HUDEP-2 (cell line): ENCODE measurements at regions not wholly inside any gene's neighbourhood (a gene's known extent, or its start where the extent isn't known, plus 50 kb on each side); places are given as distances from the start of the nearest gene placed in this dataset.
A peak's percentile ranks its signal among the peaks of the same experiment; 100 is the strongest.

Experiments
- DNase-seq, 76 experiments: peaks; one replicate each; lab custom pipeline; 2025; ENCODE audit not compliant: unreplicated experiment in 76 of 76; lab: John Stamatoyannopoulos, UW

DNA sequence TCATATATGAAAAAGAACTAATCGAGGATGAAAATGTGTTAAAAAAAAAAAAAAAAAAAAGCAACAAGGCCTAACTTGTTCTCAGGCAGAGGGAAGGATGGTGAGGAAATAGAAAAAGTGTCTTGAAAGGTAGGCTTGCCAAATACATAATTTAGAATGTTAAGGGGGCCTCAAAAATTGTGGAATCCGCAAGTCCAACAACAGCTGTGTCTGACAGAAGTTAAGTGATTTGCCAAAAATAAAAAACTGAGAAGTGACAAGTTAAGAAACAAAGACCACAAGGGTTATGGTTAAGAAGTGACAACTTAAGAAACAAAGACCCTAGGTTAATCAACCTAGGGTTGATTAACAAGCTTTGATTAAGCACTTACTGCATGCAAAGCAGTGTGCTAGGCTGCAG lies 110.6 kb downstream of the P2RY1 start:
- DNase-seq, result no peak

- DNase-seq, result no peak
Measured at GRCh38 chr3:152957491-152957890, 122.6 kb downstream of the P2RY1 start.

DNA sequence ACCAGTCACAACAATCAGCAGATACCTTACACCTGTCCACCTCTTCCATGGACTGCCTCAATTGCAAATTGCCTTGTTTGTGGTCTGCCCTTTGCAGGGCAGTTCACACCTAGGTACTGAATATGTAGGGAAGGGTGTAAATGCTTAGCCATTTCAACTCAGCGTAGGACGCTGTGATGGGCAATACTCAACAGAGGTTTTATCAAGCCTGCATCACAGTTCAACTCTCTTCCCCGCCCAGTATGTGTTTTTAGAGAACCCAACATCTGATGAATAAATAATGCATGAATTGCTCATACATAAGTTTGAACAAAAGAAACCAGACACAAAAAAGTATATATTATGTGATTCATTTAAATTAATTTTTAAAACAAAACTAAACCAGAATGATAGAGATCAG lies 124.4 kb downstream of the P2RY1 start:
- no peak for DNase-seq

DNA sequence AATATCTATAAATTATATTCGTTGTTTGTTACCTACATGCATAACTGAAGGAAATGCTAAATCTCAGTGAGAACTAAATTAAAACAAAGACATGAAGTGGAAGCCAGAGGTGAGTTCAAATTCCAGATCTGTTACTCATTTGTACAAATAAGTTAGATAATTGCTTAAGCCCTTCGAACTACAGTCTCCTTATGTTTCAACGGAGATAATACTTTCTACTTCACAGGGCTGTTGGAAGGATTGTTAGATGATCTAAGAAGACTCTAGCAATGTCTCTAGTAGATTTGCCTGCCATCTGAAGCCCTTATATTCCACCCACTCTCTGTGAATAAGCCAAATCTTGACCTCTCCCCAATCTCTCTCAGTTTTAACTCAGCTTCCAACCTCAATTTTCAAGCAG lies 125.8 kb downstream of the P2RY1 start:
- DNase-seq, result no peak

GRCh38 chr3:152961323-152961722 lies 126.4 kb downstream of the P2RY1 start:
- peak in 13 of 76 experiments; percentile 5 to 35 (median 16) for DNase-seq

DNA sequence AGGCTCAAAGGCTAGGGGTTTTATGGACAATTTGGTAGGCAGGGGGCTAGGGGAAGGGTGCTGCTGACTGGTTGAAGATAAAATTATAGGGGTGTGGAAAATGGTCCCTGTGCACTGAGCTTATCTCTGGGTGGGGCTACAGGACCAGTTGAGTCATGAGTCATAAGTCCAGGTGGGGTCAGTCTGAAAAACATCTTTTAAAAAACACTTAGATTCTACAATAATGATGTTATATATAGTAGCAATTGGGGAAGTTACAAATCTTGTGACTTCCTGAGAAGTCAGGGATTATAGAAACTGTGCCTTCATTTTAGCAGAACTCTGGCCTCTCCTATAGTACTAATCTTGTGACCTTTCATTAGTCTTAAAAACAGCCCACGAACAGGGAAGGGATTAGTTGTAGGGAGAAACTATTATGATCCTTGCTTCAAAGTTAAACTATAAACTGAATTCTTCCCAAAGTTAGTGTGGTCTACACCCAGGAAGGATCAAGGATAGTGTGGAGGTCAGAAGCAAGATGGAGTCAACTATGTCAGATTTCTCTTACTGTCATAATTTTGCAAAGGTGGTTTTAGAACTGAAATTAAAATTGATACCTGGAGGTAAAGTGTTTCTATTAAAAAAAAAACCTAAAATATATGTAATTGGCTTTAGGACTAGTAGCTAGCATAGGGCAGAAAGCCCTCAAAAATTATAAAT lies 130.1 kb downstream of the P2RY1 start:
- peak in 5 of 76 experiments; percentile 2 to 11 (median 3) for DNase-seq

- peak in 2 of 76 experiments; percentile 6 to 23 for DNase-seq
Measured at GRCh38 chr3:152968388-152969024, 133.6 kb downstream of the P2RY1 start.

DNA sequence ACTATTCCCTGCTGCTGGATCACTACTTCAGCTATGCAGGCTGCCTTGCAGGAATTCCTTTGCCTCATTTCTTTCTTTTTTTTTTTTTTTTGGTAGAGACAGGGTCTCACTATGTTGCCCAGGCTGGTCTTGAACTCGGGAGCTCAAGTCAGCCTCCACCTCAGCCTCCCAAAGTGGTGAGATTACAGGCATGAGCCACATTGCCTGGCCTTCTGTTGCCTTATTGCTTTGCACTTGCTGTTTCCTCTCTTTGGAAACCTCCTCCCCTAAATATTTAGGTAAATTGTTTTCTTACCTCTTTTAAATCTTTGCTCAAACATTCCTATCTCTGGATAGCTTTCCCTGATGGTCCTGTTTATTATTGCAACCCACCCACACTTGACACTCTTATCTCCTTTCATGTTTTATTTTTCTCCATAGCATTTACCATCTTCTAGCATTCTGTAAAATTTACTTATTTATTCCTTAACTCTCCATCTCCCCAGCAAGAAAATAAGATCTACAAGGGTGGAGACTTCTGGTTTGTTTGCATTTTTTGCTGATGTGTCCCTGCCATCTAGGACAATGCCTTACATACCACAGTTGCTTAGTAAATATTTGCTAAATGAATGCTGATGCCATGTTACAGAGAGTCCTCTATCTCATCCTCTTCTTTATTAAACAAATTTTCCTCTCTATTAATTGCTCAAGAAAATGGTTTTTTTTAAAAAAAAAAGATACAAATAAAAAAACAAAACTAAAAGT lies 134.8 kb downstream of the P2RY1 start:
- DNase-seq, result no peak

GRCh38 chr3:152970851-152971250 lies 135.9 kb downstream of the P2RY1 start:
- no peak for DNase-seq

DNA sequence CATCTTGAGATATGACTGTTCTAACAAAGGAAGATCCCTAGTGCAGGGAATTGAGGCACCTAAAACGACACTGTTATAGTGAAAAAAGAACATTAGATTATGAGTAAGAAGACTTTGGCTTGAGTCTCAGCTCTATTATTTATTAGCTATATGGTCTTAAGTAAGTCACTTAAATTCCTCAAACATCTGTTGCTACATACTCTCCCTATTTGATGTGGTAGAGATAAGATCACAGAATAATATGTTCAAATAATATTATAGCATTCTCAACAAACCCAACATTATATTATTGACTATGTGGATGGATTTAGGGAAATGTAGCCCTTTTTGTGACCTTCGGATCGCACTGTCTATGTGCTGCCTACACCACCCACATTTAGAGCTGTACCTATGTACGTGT lies 136.9 kb downstream of the P2RY1 start:
- no peak for DNase-seq

DNA sequence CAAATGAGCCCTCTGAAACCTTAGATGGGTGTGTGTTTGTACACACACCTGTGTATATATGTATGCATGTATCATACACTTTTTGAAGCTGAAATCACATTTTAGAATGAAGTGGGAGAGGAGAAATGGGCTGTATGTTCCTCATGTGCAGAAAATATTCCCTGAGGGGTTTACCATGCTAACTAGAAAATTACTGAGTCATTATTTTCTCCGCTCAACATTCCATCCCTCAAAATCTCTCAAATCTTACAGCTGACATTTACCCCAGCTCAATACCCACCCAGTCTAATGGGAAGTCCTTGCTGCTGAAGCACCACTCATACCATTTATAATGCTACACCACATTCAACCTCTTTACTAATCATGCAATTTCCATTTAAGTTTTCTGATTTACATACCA lies 138.6 kb downstream of the P2RY1 start:
- no peak for DNase-seq

- peak in 23 of 76 experiments; percentile 5 to 74 (median 39) for DNase-seq
Measured at GRCh38 chr3:152976239-152976638, 141.3 kb downstream of the P2RY1 start.

- no peak for DNase-seq
Measured at GRCh38 chr3:152977366-152977765, 142.4 kb downstream of the P2RY1 start.

- DNase-seq, result no peak
Measured at GRCh38 chr3:152978152-152978551, 143.2 kb downstream of the P2RY1 start.

- DNase-seq, result no peak
Measured at GRCh38 chr3:152997526-152997925, 162.6 kb downstream of the P2RY1 start.

GRCh38 chr3:152998591-152998990 lies 163.4 kb upstream of the RAP2B start:
- no peak for DNase-seq

DNA sequence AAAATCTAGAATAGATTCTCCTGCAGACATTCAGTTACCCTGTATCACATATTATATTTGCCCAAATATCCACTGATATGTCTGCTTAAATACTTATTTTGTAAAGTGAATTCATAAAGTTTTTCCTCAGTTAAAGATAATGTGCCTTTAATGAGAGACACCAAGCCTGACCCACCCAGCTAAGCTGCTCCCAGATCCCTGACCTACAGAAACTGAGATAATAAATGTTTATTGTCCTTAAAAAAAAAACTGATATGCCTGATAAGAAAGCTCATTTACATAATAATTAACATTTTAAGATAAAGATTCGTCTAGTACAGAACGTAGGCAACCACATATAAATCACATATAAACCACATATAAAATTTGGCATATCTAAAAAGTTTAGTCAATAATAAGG lies 161.7 kb upstream of the RAP2B start:
- DNase-seq, result no peak

DNA sequence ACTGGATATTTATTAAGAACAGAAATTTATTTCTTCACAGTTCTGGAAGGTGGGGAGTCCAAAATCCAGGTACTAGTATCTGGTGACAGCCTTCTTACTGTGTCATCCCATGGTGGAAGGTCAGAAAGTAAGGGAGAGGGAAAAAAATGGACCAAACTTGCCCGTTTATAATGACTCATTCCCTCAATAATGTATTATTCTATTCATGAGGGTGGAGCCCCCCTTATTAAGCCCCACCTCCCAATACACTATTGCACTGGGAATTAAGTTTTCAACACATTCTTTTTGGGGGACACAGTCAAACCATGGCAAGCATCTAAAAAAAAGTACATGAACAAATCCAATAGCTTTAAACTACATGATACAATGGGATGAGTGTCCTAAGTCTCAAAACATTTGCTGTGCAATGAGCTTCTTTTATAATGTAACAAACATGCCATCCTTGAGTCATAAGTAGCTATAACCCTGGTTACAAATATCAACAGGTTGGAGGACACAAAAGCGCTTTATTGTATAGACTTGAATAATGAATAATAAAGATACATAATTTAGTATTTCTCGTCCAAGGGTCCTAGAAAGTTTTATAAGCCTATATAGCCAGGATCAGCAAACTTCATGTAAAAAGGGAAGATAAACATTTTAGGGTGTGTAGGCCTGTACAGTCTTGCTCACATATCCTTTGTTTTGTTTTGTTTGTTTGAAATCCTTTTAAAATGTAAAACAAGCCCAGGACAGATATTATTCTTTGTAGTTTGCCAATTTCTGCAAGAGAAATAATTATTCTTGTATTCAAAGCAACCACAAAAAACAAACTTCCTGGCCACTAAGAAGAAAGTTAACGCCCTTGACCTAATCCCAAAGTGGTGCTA lies 160.6 kb upstream of the RAP2B start:
- DNase-seq, result no peak

GRCh38 chr3:153003441-153003840 lies 158.6 kb upstream of the RAP2B start:
- DNase-seq, result no peak

DNA sequence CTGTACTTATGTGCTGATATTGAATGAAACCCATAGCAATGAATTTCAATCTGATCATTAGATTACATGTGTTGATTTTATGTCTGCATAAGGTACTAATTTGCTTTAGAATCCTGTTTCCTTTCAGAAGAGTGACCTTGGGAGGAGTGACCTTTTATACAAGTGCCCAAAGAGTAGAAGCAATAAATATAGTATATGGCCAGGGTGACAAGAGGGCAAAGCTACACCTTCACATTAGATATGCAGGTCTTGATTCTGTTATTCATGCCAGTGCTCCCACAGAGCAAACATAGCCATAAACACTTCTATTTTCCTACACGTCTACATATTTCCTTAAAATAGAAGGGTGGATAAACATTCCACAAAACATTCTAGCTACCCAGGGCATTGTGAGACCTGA lies 158.2 kb upstream of the RAP2B start:
- no peak for DNase-seq

DNA sequence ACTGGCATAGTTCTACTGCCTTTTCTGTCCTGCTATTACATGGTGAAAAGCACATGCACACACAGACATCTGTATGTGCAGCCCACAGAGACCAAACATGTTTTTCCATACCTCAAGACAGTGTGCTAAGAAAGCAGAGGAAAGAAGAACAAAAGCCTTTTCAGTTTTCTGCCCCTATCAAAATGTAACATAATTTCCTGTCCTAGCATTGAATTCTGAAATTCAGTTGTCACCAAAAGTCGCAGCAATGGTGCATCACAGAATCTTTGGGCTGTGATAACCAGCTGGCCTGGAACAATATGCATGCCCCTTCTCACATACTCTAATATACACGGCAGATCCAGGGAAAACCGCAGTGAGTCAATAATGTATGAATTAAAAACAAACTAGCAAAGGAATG lies 153.8 kb upstream of the RAP2B start:
- no peak for DNase-seq
